ENCODE measurements at regions not wholly inside any gene's neighbourhood (a gene's known extent, or its start where the extent isn't known, plus 50 kb on each side); places are given as distances from the start of the nearest gene placed in this dataset.
"Not testable (repeated sequence)": the region's sequence is repeated elsewhere in the genome, so short reads cannot be mapped to it uniquely, and the experiment has no call there.

DNA sequence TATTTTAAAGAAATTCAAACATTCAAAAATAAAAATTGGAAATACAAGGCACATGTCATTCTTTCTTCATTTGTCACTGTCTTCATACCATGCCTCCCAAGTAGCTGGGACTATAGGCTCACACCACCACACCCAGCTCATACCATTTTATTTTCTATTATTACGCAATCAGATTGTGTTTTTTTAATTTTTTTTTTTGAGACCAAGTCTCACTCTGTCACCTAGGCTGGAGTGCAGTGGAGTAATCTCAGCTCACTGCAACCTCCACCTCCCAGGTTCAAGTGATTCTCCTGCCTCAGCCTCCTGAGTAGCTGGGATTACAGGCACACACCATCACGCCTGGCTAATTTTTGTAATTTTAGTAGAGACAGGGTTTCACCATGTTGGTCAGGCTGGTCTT lies 526.1 kb downstream of the DTWD2 start:
- H3K9me1 ChIP-seq (replicated peaks; ENCODE audit: control insufficient read depth, extremely low read depth, insufficient read depth, low read length); POLR2A ChIA-PET: not testable (repeated sequence)

GRCh38 chr5:118461436-118461835 lies 526.9 kb downstream of the DTWD2 start:
- Histone ChIP-seq H3K4me2 (ENCODE audit: insufficient read depth, low read length) (no peak overlapping the region), H3K79me2 (ENCODE audit: control insufficient read depth, insufficient read depth, low read length) (no peaks in the 10 kb centered on the region), H3K27ac (ENCODE audit: insufficient read depth, low read depth, low read length) (no peak overlapping the region), H3K27me3 (ENCODE audit: control insufficient read depth in 2 of 2, insufficient read depth in 2 of 2, low read length in 2 of 2) (no peaks in the 10 kb centered on the region), H2AFZ (ENCODE audit: low read depth, low read length) (no peak overlapping the region), H3K36me3 (ENCODE audit: control insufficient read depth in 2 of 2, extremely low read depth in 1 of 2, insufficient read depth in 2 of 2, low read length in 2 of 2) (no peaks in the 10 kb centered on the region), H4K20me1 (replicated peaks; ENCODE audit: control insufficient read depth, extremely low read depth, insufficient read depth, low read length) (no peaks in the 10 kb centered on the region), H3K9me1 (replicated peaks; ENCODE audit: control insufficient read depth, extremely low read depth, insufficient read depth, low read length) (no peaks in the 10 kb centered on the region), H3K4me3 (replicated peaks in 1 of 3; ENCODE audit: insufficient read depth in 1 of 3, low read depth in 1 of 3, low read length in 3 of 3) (no peak overlapping the region), H3K9ac (replicated peaks; ENCODE audit: extremely low read depth, insufficient read depth, low read length) (no peak overlapping the region), H3K4me1 (ENCODE audit: control insufficient read depth, extremely low read depth, insufficient read depth, low read length) (no peaks in the 10 kb centered on the region), H3K9me3 (replicated peaks; ENCODE audit: control insufficient read depth, insufficient read depth, low read length) (peaks cover 1% of the 10 kb centered on the region)
- POLR2A ChIA-PET: no interaction called here
- DNase-seq (ENCODE audit: low read depth, low spot score) (no peak), FAIRE-seq (no peak)
- no TSS peak for BruUV-seq (replicated peaks)
- intact Hi-C loops (cut with micrococcal nuclease) (no loop called here), dilution Hi-C loops (cut with MboI; ENCODE audit: extremely low pct_ligation_motif_present, low sequenced_read_pairs) (no loop called here)
- CTCF ChIA-PET: no interaction called here
- TF ChIP-seq POLR2AphosphoS5 (IDR thresholded peaks at IDR 0.05; ENCODE audit: insufficient read depth, low read depth, low read length) (no peak), MAX (IDR thresholded peaks at IDR 0.05; ENCODE audit: insufficient read depth, insufficient read length) (no peak), EZH2 (IDR thresholded peaks at IDR 0.05; ENCODE audit: borderline replicate concordance, low read depth, low read length, severe bottlenecking) (no peak), CTCF (IDR thresholded peaks at IDR 0.05; ENCODE audit: extremely low read depth in 1 of 2, insufficient read depth in 1 of 2, low read depth in 1 of 2, low read length in 2 of 2) (no peak), MYC (IDR thresholded peaks at IDR 0.05; ENCODE audit: low read depth, low read length) (no peak), POLR2A (IDR thresholded peaks at IDR 0.05; ENCODE audit: low read depth, low read length) (no peak), GATA2 (IDR thresholded peaks at IDR 0.05; ENCODE audit: insufficient read depth, insufficient read length, low read depth, low read length) (no peak), JUN (IDR thresholded peaks at IDR 0.05; ENCODE audit: borderline replicate concordance, insufficient read depth, insufficient read length, low read depth) (no peak), FOS (IDR thresholded peaks at IDR 0.05; ENCODE audit: borderline replicate concordance, insufficient read depth, low read length) (no peak)

More for the DNA sequence above, 526.1 kb downstream of the DTWD2 start:
- H2AFZ ChIP-seq (ENCODE audit: low read depth, low read length); H3K9ac ChIP-seq (replicated peaks; ENCODE audit: extremely low read depth, insufficient read depth, low read length); H3K27me3 ChIP-seq (ENCODE audit: control insufficient read depth in 2 of 2, insufficient read depth in 2 of 2, low read length in 2 of 2); H3K4me2 ChIP-seq (ENCODE audit: insufficient read depth, low read length); intact Hi-C loops (cut with micrococcal nuclease); H3K4me3 ChIP-seq (replicated peaks in 1 of 3; ENCODE audit: insufficient read depth in 1 of 3, low read depth in 1 of 3, low read length in 3 of 3); FAIRE-seq; H3K27ac ChIP-seq (ENCODE audit: insufficient read depth, low read depth, low read length); H3K79me2 ChIP-seq (ENCODE audit: control insufficient read depth, insufficient read depth, low read length); H3K4me1 ChIP-seq (ENCODE audit: control insufficient read depth, extremely low read depth, insufficient read depth, low read length); dilution Hi-C loops (cut with MboI; ENCODE audit: extremely low pct_ligation_motif_present, low sequenced_read_pairs); H3K36me3 ChIP-seq (ENCODE audit: control insufficient read depth in 2 of 2, extremely low read depth in 1 of 2, insufficient read depth in 2 of 2, low read length in 2 of 2); CTCF ChIA-PET; BruUV-seq (replicated peaks); H3K9me3 ChIP-seq (replicated peaks; ENCODE audit: control insufficient read depth, insufficient read depth, low read length); H4K20me1 ChIP-seq (replicated peaks; ENCODE audit: control insufficient read depth, extremely low read depth, insufficient read depth, low read length); DNase-seq (ENCODE audit: low read depth, low spot score): not testable (repeated sequence)
